ENCODE measurements at regions not wholly inside any gene's neighbourhood (a gene's known extent, or its start where the extent isn't known, plus 50 kb on each side); places are given as distances from the start of the nearest gene placed in this dataset.
"Not testable (repeated sequence)": the region's sequence is repeated elsewhere in the genome, so short reads cannot be mapped to it uniquely, and the experiment has no call there.

- FAIRE-seq, result no peak
Observed at GRCh38 chr15:66985653-66986052, 79.7 kb upstream of the SMAD3 start.

DNA sequence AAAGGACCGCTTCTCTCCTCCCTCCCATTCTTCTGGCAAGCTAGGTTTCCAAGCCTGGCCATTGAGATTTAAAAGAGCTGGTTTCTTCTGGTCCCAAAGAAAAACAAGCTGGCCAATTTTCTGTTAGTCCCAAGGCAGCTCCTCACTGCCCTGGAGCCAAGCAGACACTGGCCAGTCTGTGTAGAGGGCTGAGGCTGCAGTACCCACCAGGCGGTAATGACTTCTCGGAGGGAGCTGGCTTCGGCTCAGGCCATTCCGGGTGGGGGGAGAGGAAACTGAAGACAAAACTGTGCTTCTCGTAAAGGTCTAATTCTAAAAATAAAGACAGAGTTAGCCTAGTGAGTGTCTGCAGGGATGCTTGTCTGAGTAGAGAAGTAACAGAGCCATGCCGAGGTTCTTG lies 78.5 kb upstream of the SMAD3 start:
- DNase-seq (ENCODE audit: low spot score in 2 of 2) (no peak), FAIRE-seq (no peak)

More at GRCh38 chr15:66985653-66986052, 79.7 kb upstream of the SMAD3 start:
- DNase-seq (ENCODE audit: low spot score in 2 of 2), result no peak

- FAIRE-seq (no peak), DNase-seq (ENCODE audit: low spot score in 2 of 2) (no peak)
Observed at GRCh38 chr15:66993090-66993489, 72.3 kb upstream of the SMAD3 start.

- FAIRE-seq (no peak), DNase-seq (ENCODE audit: low spot score in 2 of 2) (no peak)
Observed at GRCh38 chr15:66993874-66994696, 71.3 kb upstream of the SMAD3 start.

GRCh38 chr15:66994927-66995656 lies 70.3 kb upstream of the SMAD3 start:
- DNase-seq (ENCODE audit: low spot score in 2 of 2), result no peak
- no peak for FAIRE-seq

GRCh38 chr15:66996094-66996493 lies 69.3 kb upstream of the SMAD3 start:
- no peak for FAIRE-seq

DNA sequence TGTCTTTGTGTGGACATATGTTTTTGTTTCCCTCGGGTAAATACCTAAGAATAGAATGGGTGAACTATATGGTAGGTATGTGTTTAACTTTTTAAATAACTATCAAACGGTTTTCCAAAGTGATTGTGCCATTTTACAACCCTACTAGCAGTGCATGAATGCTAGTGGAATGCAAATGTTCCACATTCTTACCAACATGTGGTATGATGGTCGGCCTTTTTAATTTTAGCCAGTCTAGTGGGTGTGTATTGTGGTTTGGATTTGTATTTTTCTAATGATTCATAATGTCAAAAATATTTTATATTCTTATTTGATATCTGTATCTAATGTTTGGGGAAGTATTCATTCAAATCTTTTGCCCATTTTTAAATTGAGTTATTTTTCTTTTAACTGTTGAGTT lies 68.2 kb upstream of the SMAD3 start:
- no peak for DNase-seq (ENCODE audit: low spot score in 2 of 2)
- no peak for FAIRE-seq

More at GRCh38 chr15:66996094-66996493, 69.3 kb upstream of the SMAD3 start:
- no peak for DNase-seq (ENCODE audit: low spot score in 2 of 2)

GRCh38 chr15:66998234-66998633 lies 67.2 kb upstream of the SMAD3 start:
- not testable (repeated sequence) for FAIRE-seq

GRCh38 chr15:66999046-66999968 lies 66.1 kb upstream of the SMAD3 start:
- DNase-seq (ENCODE audit: low spot score in 2 of 2) (no peak), FAIRE-seq (no peak)

More at GRCh38 chr15:66998234-66998633, 67.2 kb upstream of the SMAD3 start:
- not testable (repeated sequence) for DNase-seq (ENCODE audit: low spot score in 2 of 2)

DNA sequence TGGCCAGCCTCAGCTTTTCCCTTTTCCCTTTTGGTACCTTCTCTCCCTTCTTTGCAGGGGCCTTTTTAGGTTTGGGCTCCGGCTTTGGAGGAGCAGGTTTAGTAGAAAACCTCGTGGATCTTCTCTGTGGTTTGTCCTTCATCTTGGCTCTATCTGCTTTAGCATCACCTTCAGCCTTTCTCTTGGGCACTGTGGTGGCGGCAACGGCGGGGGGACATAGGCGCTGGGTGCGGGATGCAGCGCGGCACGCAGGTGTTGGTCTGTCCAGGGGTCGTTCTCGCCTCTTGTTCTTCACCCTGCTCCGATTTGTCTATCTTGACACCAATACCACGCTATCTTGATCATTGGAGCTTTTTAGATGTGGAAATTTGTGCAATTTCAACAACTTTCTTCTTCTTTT lies 64.5 kb upstream of the SMAD3 start:
- FAIRE-seq, result no peak

DNA sequence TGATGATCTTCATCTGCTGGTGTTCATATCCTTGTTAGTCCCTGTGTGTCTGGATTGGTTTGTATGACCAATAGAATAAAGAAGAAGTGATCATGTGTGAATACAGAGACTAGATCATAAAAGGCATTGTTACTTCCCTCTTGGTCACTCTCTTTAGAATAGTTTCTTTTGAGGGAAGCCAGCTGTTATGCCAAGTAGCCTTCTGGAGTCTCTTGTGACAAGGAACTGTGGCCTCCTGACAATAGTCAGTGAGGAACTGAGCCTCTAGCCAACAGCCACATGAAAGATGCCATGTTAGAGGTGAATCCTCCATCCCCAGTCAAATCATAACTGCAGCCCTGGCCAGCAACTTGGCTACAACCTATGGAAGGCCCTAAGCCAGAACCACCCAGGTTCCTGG lies 63.0 kb upstream of the SMAD3 start:
- FAIRE-seq (no peak), DNase-seq (ENCODE audit: low spot score in 2 of 2) (no peak)

More for the DNA sequence above, 64.5 kb upstream of the SMAD3 start:
- DNase-seq (ENCODE audit: low spot score in 2 of 2), result no peak

DNA sequence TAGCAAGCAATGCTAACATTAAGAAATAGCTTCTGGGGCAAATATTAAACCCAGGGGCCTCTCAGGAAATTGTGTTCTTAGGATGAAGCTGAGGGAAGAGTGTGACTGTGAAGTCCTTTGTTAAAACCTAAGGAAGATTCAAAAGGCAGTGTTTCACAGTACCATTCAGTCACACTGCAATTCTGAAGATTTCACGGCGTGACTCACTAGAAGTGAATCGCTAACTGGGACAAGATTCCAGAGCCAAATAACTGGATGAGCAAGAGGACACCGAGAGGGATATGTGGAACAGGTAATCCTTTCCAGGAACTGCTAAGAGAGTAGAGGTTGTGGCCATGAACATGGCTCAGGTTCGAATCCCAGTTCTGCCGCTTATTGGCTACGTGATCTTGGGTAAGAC lies 61.8 kb upstream of the SMAD3 start:
- FAIRE-seq (no peak), DNase-seq (ENCODE audit: low spot score in 2 of 2) (no peak)

DNA sequence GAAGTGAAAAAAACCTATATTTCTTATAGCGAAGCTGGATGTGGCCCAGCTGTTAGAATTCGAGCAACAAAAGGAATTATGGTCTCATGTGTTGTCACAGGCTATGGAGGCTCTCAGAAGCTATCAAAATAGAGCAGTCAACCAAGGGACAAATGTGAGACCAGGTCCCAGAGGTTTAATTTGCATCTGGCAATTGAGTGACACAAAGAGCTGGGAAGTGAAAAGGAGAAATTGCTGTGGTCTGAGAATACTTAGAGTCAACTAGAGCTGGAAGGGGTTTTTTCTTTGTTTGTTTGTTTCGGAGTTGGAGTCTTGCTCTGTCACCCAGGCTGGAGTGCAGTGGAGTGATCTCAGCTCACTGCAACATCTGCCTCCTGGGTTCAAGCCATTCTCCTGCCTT lies 61.3 kb upstream of the SMAD3 start:
- FAIRE-seq, result no peak

DNA sequence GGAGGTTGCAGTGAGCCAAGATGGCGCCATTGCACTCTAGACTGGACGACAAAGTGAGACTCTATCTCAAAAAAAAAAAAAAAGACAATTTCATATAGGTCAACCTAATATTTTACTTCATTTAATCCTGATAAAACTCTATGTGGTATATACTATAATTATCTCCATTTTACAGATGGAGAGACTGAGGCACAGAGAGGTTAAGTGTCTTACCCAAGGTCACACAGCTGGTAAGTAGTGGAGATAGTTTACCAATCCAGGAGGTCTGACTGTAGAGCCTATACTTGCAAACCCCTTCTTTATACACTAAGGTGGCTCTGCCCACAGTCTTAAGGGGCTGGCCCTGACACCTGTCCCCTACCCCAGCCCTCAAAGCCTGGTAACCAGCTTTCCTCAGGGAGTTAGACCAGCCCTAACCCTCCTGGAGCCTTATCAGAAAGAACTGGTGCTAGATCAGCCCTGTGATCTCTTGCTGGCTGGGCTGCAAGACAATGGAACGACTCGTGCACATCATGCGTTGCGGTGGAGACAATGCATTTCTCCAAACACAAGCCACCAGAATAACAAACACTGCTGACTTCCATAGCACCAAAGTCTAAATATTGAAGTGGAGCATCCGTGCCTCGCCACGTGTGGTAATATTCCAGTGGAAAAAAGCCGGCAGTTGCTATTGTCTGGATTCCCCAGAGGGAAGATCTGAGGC lies 60.0 kb upstream of the SMAD3 start:
- no peak for FAIRE-seq
- DNase-seq (ENCODE audit: low spot score in 2 of 2), result no peak

More for the DNA sequence above, 61.3 kb upstream of the SMAD3 start:
- no peak for DNase-seq (ENCODE audit: low spot score in 2 of 2)

GRCh38 chr15:67006083-67007065 lies 59.0 kb upstream of the SMAD3 start:
- no peak for FAIRE-seq

DNA sequence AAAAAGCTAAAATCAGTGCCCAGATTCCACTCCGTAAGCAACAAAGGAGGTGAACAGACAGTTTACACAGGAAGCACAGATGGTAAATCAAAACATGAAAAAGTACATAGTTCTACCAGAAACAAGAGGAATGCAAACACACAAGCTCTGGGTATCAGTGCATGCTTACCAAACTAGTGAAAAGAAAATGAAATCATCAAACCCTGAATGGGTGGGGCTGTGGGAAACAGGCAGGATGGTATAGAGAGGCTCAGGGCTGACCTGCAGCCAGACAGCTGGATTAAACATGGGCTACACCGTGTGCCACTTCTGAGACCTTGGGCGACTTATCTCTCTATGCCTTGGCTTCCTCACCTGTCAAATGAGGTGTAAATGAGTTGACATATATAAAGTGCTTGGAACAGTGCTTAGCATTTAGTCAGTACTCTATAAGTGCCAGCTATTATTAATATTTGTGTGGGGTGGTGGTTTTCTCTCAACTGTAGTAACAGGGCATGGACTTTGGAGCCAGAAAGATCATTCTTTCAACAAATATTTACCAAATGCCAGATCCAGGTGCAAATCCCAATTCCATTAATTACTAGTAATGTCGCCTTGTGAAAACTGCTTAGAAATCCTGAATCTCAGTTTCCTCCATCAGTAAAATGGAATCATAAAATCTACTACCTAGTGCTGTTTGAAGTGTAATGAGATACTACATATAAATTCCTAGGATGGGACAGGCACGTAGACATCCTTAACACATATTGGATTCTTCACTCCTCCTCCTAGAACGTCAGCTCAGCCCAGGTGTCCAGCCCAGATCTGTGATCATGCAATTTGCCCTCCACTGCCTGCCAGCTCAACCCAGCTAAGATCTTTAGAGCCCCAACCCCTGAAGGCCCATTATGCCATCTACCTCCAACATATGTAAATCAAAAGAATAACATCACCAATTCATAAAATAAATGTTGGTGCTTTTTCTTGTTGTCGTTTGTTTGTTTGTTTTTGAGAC lies 55.5 kb upstream of the SMAD3 start:
- DNase-seq (ENCODE audit: low spot score in 2 of 2) (no peak), FAIRE-seq (no peak)

More at GRCh38 chr15:67006083-67007065, 59.0 kb upstream of the SMAD3 start:
- no peak for DNase-seq (ENCODE audit: low spot score in 2 of 2)

DNA sequence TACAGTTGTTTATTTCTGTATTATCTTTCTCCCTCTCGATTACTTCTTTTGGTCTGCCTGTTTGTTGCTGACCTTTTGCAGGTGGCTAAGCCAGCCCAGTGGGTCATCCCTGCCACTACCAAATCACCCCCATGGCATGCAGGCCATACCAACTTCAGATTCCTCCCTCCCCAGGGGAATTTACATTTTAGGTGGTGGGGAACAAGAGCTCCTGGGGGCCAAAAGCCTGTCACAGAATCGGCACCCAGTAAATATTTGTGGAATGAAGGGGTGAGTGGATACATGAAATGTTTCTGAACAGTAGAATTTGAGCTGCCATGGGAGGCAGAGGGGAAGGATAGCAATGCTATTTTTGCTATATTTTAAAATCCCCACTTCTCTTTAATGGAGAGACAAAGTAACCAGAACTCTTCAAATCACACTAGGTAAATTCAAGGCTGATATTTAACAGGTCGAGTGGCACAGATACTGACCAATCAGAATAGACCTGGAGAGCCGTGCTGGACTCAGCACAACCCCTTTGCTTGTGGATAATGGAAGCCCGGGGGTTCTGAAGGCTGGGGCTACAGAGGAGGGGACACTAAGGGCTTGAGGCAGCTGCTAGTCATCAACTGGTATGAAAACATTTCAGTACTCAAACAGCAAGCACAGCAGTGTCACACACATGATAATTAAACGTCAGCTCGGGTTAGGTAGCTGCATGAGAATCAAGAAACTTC lies 54.3 kb upstream of the SMAD3 start:
- no peak for DNase-seq (ENCODE audit: low spot score in 2 of 2)

More for the DNA sequence above, 54.3 kb upstream of the SMAD3 start:
- no peak for FAIRE-seq
